GM21528 (cell line): ENCODE measurements at regions not wholly inside any gene's neighbourhood (a gene's known extent, or its start where the extent isn't known, plus 50 kb on each side); places are given as distances from the start of the nearest gene placed in this dataset.

ENCODE experiments used
- ATAC-seq: cut with Tn5 transposase; IDR thresholded peaks from one replicate; pipeline ENCODE4 v1.9.1; 2021; ENCODE audit warnings: mild to moderate bottlenecking, moderate library complexity; ENCODE audit not compliant: unreplicated experiment, low FRiP score

GRCh38 chr12:105733579-105733978 lies 403.1 kb downstream of the C12orf75 start:
- no peak for ATAC-seq

- no peak for ATAC-seq
Measured at GRCh38 chr12:105736498-105736897, 402.3 kb downstream of the NUAK1 start.

- ATAC-seq: no peak
Measured at GRCh38 chr12:105738051-105738450, 400.7 kb downstream of the NUAK1 start.

GRCh38 chr12:105740369-105740768 lies 398.4 kb downstream of the NUAK1 start:
- ATAC-seq: no peak

- ATAC-seq: no peak
Measured at GRCh38 chr12:105740970-105741725, 397.6 kb downstream of the NUAK1 start.

- no peak for ATAC-seq
Measured at GRCh38 chr12:105741786-105742566, 396.8 kb downstream of the NUAK1 start.

- ATAC-seq: no peak
Measured at GRCh38 chr12:105742567-105742874, 396.2 kb downstream of the NUAK1 start.

- ATAC-seq: no peak
Measured at GRCh38 chr12:105744371-105745058, 394.2 kb downstream of the NUAK1 start.

GRCh38 chr12:105745811-105746210 lies 392.9 kb downstream of the NUAK1 start:
- no peak for ATAC-seq

- no peak for ATAC-seq
Measured at GRCh38 chr12:105748806-105749600, 389.8 kb downstream of the NUAK1 start.

- no peak for ATAC-seq
Measured at GRCh38 chr12:105750096-105750495, 388.7 kb downstream of the NUAK1 start.

- no peak for ATAC-seq
Measured at GRCh38 chr12:105754313-105754712, 384.4 kb downstream of the NUAK1 start.

- no peak for ATAC-seq
Measured at GRCh38 chr12:105756961-105757360, 381.8 kb downstream of the NUAK1 start.

GRCh38 chr12:105759149-105759548 lies 379.6 kb downstream of the NUAK1 start:
- ATAC-seq: no peak

- ATAC-seq: no peak
Measured at GRCh38 chr12:105761075-105761474, 377.7 kb downstream of the NUAK1 start.

- ATAC-seq: no peak
Measured at GRCh38 chr12:105764216-105764835, 374.4 kb downstream of the NUAK1 start.

- ATAC-seq: no peak
Measured at GRCh38 chr12:105765053-105766014, 373.4 kb downstream of the NUAK1 start.

- ATAC-seq: no peak
Measured at GRCh38 chr12:105766029-105766428, 372.7 kb downstream of the NUAK1 start.

- ATAC-seq: no peak
Measured at GRCh38 chr12:105769486-105769885, 369.3 kb downstream of the NUAK1 start.
